ENCODE measurements at regions not wholly inside any gene's neighbourhood (a gene's known extent, or its start where the extent isn't known, plus 50 kb on each side); places are given as distances from the start of the nearest gene placed in this dataset.

GRCh38 chr5:164433106-164433870, 927.9 kb downstream of the MAT2B start:
- H3K36me3 ChIP-seq (ENCODE audit: insufficient read depth, low read length), result no peaks in the 10 kb centered on the region
- no peak overlapping the region for H3K27ac ChIP-seq (ENCODE audit: low read length)
- no peaks in the 10 kb centered on the region for H4K20me1 ChIP-seq (ENCODE audit: insufficient read depth)
- H3F3A ChIP-seq (ENCODE audit: insufficient read depth, low read length, poor library complexity, severe bottlenecking), result no peaks in the 10 kb centered on the region
- TF ChIP-seq CTCF (IDR thresholded peaks at IDR 0.05; ENCODE audit: poor library complexity, severe bottlenecking) (no peak), MXI1 (conservative IDR thresholded peaks at IDR 0.05; ENCODE audit: poor library complexity, severe bottlenecking) (no peak), RAD21 (conservative IDR thresholded peaks at IDR 0.05) (no peak), EP300 (conservative IDR thresholded peaks at IDR 0.05; ENCODE audit: poor library complexity, severe bottlenecking) (no peak), SMC3 (conservative IDR thresholded peaks at IDR 0.05; ENCODE audit: poor library complexity) (no peak)
- no peak overlapping the region for H3K4me3 ChIP-seq (ENCODE audit: low read length)
- no peak overlapping the region for H2AFZ ChIP-seq (ENCODE audit: low read depth, low read length)
- no peaks in the 10 kb centered on the region for H3K79me2 ChIP-seq (replicated peaks; ENCODE audit: insufficient read depth, low read length)
- no peaks in the 10 kb centered on the region for H3K27me3 ChIP-seq (ENCODE audit: insufficient read depth, low read depth, low read length)
- H3K9me3 ChIP-seq (ENCODE audit: low read length), result no peaks in the 10 kb centered on the region
- no peak overlapping the region for H3K9ac ChIP-seq (ENCODE audit: low read length)
- H3K9me2 ChIP-seq (ENCODE audit: insufficient read depth, low read length), result no peaks in the 10 kb centered on the region
- H3K4me2 ChIP-seq (ENCODE audit: low read length), result no peak overlapping the region

GRCh38 chr5:164435576-164435975, 930.2 kb downstream of the MAT2B start:
- Histone ChIP-seq H3K27ac (ENCODE audit: low read length) (no peak overlapping the region), H3K9me3 (ENCODE audit: low read length) (no peaks in the 10 kb centered on the region), H3K9me2 (ENCODE audit: insufficient read depth, low read length) (no peaks in the 10 kb centered on the region), H4K20me1 (ENCODE audit: insufficient read depth) (no peaks in the 10 kb centered on the region), H3K36me3 (ENCODE audit: insufficient read depth, low read length) (no peaks in the 10 kb centered on the region), H3F3A (ENCODE audit: insufficient read depth, low read length, poor library complexity, severe bottlenecking) (no peaks in the 10 kb centered on the region), H2AFZ (ENCODE audit: low read depth, low read length) (no peak overlapping the region), H3K79me2 (replicated peaks; ENCODE audit: insufficient read depth, low read length) (no peaks in the 10 kb centered on the region), H3K4me3 (ENCODE audit: low read length) (no peak overlapping the region), H3K27me3 (ENCODE audit: insufficient read depth, low read depth, low read length) (no peaks in the 10 kb centered on the region), H3K9ac (ENCODE audit: low read length) (no peak overlapping the region), H3K4me2 (ENCODE audit: low read length) (no peak overlapping the region)
- no peak for TF ChIP-seq POLR2AphosphoS5 (IDR thresholded peaks at IDR 0.05)
- no peak for TF ChIP-seq REST (IDR thresholded peaks at IDR 0.05; ENCODE audit: borderline replicate concordance)
- TF ChIP-seq TAF1 (IDR thresholded peaks at IDR 0.05; ENCODE audit: low read depth), result no peak
- TF ChIP-seq EZH2 (IDR thresholded peaks at IDR 0.05; ENCODE audit: borderline replicate concordance, insufficient read depth, low read length, poor library complexity, severe bottlenecking), result no peak
- no peak for TF ChIP-seq RAD21 (conservative IDR thresholded peaks at IDR 0.05)
- no peak for TF ChIP-seq SMC3 (conservative IDR thresholded peaks at IDR 0.05; ENCODE audit: poor library complexity)
- no peak for TF ChIP-seq MXI1 (conservative IDR thresholded peaks at IDR 0.05; ENCODE audit: poor library complexity, severe bottlenecking)
- TF ChIP-seq CTCF (IDR thresholded peaks at IDR 0.05; ENCODE audit: poor library complexity, severe bottlenecking), result no peak
- TF ChIP-seq EP300 (conservative IDR thresholded peaks at IDR 0.05; ENCODE audit: poor library complexity, severe bottlenecking), result no peak
